BE2C (cell line): ENCODE measurements at regions not wholly inside any gene's neighbourhood (a gene's known extent, or its start where the extent isn't known, plus 50 kb on each side); places are given as distances from the start of the nearest gene placed in this dataset.

ENCODE experiments used
- DNase-seq: peaks from one replicate; pipeline ENCODE4 v3.0.0-alpha.2; 2020
- H3K27me3 ChIP-seq: fragments of 250-450 bp; sonication (Bioruptor Pico); 2 replicates; pipeline ENCODE4 v1.5.1; 2020; ENCODE audit warnings: mild to moderate bottlenecking
- H3K36me3 ChIP-seq: fragments of 250-450 bp; sonication (Bioruptor Pico); 2 replicates; pipeline ENCODE4 v1.5.1; 2020; ENCODE audit warnings: mild to moderate bottlenecking
- H3K4me1 ChIP-seq: fragments of 250-450 bp; sonication (Bioruptor Pico); 2 replicates; pipeline ENCODE4 v1.5.1; 2020
- H3K4me3 ChIP-seq: 2 replicates; pipeline ENCODE4 v1.5.1; 2011; ENCODE audit warnings: low read depth, low read length
- H3K9me3 ChIP-seq: fragments of 250-450 bp; sonication (Bioruptor Pico); 2 replicates; pipeline ENCODE4 v1.5.1; 2020
- TF ChIP-seq, protein P1 (sequence below): IDR thresholded peaks from 2 replicates; pipeline ENCODE4 v1.5.1; 2012; ENCODE audit warnings: mild to moderate bottlenecking, low read depth, low read length

DNA sequence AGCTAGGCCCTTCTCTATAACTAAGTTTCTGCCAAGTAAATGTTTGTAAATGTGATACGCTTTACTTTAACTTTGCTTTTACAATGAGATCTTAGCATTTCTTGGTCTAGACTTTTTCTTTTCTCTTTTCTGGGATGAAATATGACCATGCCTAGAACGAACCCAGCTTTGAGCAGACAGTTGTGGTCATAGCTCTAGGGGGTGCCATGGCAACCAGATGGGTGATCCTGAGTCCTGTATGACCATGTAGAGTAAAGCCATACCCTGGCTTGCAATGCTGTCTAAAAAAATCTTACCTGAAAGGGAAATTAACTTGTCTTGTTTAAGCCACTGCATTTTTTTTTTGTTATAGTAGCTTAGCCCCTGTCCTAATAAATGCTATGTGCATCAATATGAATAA, 956.3 kb downstream of the SLC4A3 start:
- Histone ChIP-seq H3K36me3 (no peaks in the 10 kb centered on the region), H3K27me3 (no peaks in the 10 kb centered on the region), H3K4me3 (no peak overlapping the region), H3K4me1 (no peaks in the 10 kb centered on the region), H3K9me3 (no peaks in the 10 kb centered on the region; the same call in 1 of the 2 replicates)
- TF ChIP-seq, protein P1, sequence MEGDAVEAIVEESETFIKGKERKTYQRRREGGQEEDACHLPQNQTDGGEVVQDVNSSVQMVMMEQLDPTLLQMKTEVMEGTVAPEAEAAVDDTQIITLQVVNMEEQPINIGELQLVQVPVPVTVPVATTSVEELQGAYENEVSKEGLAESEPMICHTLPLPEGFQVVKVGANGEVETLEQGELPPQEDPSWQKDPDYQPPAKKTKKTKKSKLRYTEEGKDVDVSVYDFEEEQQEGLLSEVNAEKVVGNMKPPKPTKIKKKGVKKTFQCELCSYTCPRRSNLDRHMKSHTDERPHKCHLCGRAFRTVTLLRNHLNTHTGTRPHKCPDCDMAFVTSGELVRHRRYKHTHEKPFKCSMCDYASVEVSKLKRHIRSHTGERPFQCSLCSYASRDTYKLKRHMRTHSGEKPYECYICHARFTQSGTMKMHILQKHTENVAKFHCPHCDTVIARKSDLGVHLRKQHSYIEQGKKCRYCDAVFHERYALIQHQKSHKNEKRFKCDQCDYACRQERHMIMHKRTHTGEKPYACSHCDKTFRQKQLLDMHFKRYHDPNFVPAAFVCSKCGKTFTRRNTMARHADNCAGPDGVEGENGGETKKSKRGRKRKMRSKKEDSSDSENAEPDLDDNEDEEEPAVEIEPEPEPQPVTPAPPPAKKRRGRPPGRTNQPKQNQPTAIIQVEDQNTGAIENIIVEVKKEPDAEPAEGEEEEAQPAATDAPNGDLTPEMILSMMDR: no peak
- no peak for DNase-seq

- TF ChIP-seq, protein P1: no peak
- no peak for DNase-seq
- no peaks in the 10 kb centered on the region for H3K27me3 ChIP-seq
These were observed 957.8 kb downstream of the SLC4A3 start for GRCh38 chr2:220585241-220585640.

DNA sequence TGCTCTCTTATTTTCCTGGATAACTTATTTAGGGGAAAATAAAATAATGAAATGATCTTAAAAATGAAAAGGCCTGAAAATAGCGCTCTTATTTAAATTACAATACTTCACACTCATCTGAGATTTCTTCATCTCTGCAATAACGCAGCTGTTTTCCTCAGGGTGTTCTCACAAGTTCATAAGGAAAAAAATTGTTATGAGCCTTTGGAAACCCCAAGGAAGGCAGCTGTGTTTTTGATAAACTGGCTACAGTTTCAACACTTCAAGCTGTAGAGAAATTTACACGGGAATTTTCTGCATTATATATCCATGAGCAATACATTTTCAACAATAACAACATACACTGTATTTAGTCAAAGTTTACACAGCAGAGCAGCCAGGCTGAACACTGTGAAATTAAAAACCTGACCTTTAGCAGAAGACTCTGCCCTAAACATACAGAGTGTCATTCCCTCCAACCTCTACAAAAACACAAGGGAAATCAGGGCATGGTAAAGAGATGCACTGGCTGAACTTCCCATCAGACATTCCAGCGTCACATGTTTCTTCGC, 959.6 kb downstream of the SLC4A3 start:
- Histone ChIP-seq H3K9me3 (no peaks in the 10 kb centered on the region; the same call in 1 of the 2 replicates), H3K4me3 (no peak overlapping the region), H3K36me3 (no peaks in the 10 kb centered on the region), H3K4me1 (no peaks in the 10 kb centered on the region), H3K27me3 (no peaks in the 10 kb centered on the region)
- no peak for DNase-seq
- TF ChIP-seq, protein P1: no peak

More at GRCh38 chr2:220585241-220585640, 957.8 kb downstream of the SLC4A3 start:
- Histone ChIP-seq H3K36me3 (no peaks in the 10 kb centered on the region), H3K4me3 (no peak overlapping the region), H3K4me1 (no peaks in the 10 kb centered on the region), H3K9me3 (no peaks in the 10 kb centered on the region)

DNA sequence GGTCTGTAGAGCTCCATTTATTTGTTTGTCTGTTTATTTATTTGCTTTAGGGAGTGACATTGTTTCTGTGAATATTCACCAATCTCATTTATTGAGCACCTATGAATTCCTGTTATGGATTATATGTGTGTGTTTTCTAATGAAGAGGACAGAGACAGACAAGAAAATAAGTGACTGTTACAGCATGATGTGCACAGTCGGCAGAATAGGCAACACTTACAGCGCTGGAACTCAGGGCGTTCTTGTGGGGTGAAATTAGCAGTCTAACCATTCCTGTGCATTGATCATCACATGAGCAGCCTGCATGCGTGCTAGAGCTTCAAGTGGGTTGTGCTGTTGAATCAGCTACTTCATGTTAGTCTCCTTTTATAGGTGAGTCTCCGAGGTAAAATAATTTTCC, 960.7 kb downstream of the SLC4A3 start:
- no peak for DNase-seq
- Histone ChIP-seq H3K9me3 (no peaks in the 10 kb centered on the region; the same call in 1 of the 2 replicates), H3K4me3 (no peak overlapping the region), H3K36me3 (no peaks in the 10 kb centered on the region), H3K4me1 (no peaks in the 10 kb centered on the region), H3K27me3 (no peaks in the 10 kb centered on the region)
- TF ChIP-seq, protein P1: no peak

DNA sequence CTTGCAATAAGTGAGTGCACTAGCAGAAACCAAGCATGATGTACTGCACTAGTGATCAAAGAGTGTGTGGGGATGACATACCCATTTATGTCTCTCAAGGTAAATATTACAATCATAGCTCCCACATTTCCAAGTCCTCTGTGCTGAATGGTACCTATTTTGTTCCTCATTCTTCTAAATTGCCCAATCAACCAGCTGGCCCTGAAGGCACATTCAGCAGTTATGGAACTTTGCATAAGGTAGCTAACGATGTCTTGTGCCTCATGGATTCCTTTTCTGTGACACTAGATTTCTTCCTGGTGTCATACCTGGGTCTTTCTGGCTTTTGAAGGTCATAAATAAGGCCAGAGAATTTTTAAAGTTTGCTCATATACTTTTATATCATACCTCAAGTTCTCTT, 963.0 kb downstream of the SLC4A3 start:
- no peaks in the 10 kb centered on the region for H3K36me3 ChIP-seq
- TF ChIP-seq, protein P1: no peak
- H3K9me3 ChIP-seq: no peaks in the 10 kb centered on the region; the same call in 1 of the 2 replicates
- H3K4me1 ChIP-seq: no peaks in the 10 kb centered on the region
- no peaks in the 10 kb centered on the region for H3K27me3 ChIP-seq
- H3K4me3 ChIP-seq: no peak overlapping the region
- no peak for DNase-seq

DNA sequence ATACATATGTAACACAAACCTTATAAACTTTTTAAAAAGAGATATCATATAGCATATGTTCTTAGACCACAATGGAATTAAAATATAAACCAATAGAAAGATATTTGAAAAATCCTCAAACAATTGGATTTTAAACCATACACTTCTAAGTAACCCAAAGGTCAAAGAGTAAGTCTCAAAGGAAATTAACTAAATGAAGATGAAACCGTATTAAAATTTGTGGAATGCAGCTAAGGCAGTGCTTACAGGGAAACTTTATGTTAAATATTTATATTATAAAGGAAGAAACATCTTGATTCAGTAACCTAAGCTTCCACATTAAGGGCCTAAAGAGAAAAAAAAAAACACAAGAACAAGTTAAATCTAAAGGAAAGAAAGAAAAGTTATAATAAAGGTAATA, 966.1 kb downstream of the SLC4A3 start:
- no peaks in the 10 kb centered on the region; the same call in 1 of the 2 replicates for H3K9me3 ChIP-seq

More for the DNA sequence above, 966.1 kb downstream of the SLC4A3 start:
- Histone ChIP-seq H3K4me3 (no peak overlapping the region), H3K36me3 (no peaks in the 10 kb centered on the region), H3K4me1 (no peaks in the 10 kb centered on the region), H3K27me3 (no peaks in the 10 kb centered on the region)
- TF ChIP-seq, protein P1: no peak
- DNase-seq: no peak
